ENCODE measurements at regions not wholly inside any gene's neighbourhood (a gene's known extent, or its start where the extent isn't known, plus 50 kb on each side); places are given as distances from the start of the nearest gene placed in this dataset.
"Not testable (repeated sequence)": the region's sequence is repeated elsewhere in the genome, so short reads cannot be mapped to it uniquely, and the experiment has no call there.

DNA sequence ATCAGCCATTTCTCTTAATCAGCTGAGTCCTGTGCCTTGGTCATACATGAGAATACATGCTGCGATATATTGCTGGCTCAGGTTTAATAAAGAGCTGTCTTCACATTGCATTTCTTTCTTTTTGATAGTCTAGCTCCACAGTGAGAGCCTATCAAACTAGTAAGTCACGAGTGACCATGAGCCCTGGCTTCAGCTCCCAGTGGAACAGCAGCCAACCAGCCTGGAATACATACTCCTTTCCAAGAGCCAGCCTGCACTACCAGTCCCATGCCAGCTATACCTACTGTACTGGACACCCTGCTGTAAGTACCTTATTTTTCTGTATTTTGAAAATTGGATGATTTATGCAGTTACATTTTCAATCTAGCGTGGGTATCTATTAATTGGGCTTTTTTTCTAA is 98.0 kb upstream of the RBMS3 start:
- TF ChIP-seq, protein P1, sequence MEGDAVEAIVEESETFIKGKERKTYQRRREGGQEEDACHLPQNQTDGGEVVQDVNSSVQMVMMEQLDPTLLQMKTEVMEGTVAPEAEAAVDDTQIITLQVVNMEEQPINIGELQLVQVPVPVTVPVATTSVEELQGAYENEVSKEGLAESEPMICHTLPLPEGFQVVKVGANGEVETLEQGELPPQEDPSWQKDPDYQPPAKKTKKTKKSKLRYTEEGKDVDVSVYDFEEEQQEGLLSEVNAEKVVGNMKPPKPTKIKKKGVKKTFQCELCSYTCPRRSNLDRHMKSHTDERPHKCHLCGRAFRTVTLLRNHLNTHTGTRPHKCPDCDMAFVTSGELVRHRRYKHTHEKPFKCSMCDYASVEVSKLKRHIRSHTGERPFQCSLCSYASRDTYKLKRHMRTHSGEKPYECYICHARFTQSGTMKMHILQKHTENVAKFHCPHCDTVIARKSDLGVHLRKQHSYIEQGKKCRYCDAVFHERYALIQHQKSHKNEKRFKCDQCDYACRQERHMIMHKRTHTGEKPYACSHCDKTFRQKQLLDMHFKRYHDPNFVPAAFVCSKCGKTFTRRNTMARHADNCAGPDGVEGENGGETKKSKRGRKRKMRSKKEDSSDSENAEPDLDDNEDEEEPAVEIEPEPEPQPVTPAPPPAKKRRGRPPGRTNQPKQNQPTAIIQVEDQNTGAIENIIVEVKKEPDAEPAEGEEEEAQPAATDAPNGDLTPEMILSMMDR (conservative IDR thresholded peaks at IDR 0.05), result not testable (repeated sequence)
- not testable (repeated sequence) for TF ChIP-seq ZFX (IDR thresholded peaks at IDR 0.05)
